ENCODE measurements at regions not wholly inside any gene's neighbourhood (a gene's known extent, or its start where the extent isn't known, plus 50 kb on each side); places are given as distances from the start of the nearest gene placed in this dataset.
A peak's percentile ranks its signal among the peaks of the same experiment; 100 is the strongest.

DNA sequence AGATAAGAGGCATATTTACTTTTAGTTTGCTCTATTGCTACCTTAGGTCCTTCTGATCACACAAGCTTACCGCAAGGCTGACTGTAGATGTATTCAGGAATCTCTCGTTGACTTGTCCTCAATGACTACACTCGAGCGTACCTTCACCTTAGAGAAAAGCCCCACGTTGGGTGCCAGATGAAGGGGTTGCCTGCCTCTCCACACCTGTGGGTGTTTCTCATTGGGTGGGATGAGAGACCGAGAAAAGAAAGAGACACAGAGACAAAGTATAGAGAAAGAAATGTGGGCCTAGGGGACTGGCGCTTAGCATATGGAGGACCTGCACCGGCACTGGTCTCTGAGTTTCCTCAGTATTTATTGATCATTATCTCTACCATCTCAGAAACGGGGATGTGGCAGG is 51.8 kb downstream of the ASCL4 start:
- DNase-seq (ENCODE audit: low read depth): no peak
- H3K4me3 ChIP-seq (ENCODE audit: low read depth, low read length): no peak overlapping the region
- TF ChIP-seq, protein P1, sequence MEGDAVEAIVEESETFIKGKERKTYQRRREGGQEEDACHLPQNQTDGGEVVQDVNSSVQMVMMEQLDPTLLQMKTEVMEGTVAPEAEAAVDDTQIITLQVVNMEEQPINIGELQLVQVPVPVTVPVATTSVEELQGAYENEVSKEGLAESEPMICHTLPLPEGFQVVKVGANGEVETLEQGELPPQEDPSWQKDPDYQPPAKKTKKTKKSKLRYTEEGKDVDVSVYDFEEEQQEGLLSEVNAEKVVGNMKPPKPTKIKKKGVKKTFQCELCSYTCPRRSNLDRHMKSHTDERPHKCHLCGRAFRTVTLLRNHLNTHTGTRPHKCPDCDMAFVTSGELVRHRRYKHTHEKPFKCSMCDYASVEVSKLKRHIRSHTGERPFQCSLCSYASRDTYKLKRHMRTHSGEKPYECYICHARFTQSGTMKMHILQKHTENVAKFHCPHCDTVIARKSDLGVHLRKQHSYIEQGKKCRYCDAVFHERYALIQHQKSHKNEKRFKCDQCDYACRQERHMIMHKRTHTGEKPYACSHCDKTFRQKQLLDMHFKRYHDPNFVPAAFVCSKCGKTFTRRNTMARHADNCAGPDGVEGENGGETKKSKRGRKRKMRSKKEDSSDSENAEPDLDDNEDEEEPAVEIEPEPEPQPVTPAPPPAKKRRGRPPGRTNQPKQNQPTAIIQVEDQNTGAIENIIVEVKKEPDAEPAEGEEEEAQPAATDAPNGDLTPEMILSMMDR (IDR thresholded peaks at IDR 0.05; ENCODE audit: insufficient read depth, low read length): no peak

DNA sequence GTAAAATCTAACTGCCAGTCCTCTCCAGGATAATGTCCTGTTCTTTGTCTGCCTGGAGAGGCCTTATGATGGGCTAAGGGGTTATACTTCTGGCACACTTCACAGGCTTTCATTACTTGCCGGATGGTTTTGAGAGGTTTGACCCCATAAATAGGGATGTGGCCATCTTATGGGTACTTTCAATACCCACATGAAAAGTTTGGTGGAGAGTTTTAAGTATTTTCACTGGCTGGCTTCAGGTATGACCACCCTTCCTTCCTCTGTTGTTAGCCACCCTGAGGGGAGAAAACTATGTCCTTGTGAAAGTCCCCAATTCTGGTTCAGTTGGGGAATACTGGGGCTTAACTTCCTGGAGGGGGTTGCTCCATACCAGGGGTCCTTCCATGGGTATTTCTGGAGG is 54.8 kb downstream of the ASCL4 start:
- TF ChIP-seq, protein P1 (IDR thresholded peaks at IDR 0.05; ENCODE audit: insufficient read depth, low read length): no peak
- no peak overlapping the region for H3K4me3 ChIP-seq (ENCODE audit: low read depth, low read length)
- no peak for DNase-seq (ENCODE audit: low read depth)

DNA sequence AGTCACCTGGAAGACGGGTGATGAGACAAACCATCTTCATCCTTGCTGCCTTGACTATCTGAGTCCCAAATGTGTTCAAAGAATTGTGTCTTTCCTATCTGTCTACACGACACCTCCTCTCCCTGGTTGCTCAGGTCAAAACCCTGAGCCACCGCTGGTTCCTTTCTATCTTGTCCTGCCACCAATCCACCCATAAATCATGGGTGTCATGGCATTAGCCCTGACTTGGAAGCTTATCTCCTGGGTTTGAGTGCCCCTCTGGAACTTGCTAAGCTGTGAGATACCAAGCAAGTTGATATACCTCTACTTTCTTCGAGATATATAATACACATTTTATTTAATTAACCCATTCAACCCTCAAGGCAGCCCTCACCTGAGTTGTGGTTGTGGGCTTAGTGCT is 57.9 kb downstream of the ASCL4 start:
- TF ChIP-seq, protein P1 (IDR thresholded peaks at IDR 0.05; ENCODE audit: insufficient read depth, low read length): no peak
- DNase-seq (ENCODE audit: low read depth): no peak
- H3K4me3 ChIP-seq (ENCODE audit: low read depth, low read length): no peak overlapping the region

DNA sequence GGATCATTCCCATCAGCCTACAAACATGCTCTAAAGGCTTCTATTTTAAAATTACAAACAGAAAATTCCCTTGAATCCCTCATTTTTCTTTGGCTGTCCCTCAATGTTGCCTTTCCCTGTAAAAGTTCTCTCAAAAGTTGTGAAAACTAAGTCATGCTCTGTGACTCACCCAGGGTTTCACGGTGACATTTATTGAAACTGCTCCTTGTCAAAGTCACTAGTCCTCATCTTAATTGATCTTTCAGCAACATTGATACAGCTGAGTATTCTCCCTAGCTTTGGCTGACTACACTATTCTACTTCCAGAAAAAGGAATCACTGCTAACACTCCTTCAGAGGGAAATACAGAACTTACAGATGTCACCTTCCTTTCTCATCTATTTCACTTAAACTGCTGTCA is 65.7 kb downstream of the ASCL4 start:
- DNase-seq (ENCODE audit: low read depth): no peak
- no peak overlapping the region for H3K4me3 ChIP-seq (ENCODE audit: low read depth, low read length)
- TF ChIP-seq, protein P1 (IDR thresholded peaks at IDR 0.05; ENCODE audit: insufficient read depth, low read length): no peak

DNA sequence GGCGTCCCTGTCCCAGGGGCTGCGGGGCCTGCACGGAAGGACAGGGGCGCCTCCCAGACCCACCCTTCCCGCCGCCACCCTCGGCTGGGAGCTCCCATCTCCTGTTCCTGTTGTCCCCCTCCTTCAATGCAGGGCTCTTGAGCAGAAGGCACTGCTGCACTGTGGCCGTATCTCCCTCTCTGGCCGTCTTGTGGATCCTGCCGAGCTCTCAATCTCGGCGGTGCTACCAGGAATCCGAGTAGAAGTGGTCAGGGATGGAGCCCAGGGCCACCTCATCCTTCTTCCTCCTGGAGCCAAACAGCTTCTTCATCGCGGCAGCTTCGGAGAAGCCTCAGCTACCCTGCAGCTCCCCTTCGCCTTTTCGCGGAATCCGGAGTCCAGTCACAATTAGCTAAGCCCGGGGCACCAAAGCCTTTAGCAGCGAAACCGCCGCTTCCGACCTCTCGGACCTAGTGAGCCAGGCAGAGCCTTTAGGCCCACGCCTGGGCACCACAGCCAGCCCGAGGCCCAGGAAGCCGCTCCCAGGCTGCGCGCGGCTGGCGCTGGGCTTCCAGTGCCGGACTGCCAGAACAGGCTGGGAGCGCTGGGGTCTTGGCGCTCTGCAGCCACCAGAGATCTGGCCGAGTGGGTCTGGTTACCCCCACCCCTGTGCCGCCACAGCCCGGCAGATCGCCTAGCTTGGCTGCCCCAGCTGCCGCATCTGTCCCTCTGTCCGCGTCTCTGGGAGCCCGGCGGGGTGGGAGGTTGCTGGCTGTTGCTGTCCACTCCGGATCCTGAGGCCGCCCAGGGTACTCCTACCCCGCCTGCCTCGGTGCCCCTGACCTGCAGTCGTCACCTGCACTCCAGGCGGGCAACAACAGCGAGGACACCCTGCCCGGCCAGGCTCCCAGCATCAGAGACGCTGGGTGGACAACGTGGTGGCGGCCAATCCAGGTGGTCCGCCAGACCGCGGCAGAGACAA is 69.1 kb downstream of the ASCL4 start:
- peak overlapping the region; percentile 13 for H3K4me3 ChIP-seq (ENCODE audit: low read depth, low read length)
- DNase-seq (ENCODE audit: low read depth): peak; percentile 7
- TF ChIP-seq, protein P1 (IDR thresholded peaks at IDR 0.05; ENCODE audit: insufficient read depth, low read length): no peak

DNA sequence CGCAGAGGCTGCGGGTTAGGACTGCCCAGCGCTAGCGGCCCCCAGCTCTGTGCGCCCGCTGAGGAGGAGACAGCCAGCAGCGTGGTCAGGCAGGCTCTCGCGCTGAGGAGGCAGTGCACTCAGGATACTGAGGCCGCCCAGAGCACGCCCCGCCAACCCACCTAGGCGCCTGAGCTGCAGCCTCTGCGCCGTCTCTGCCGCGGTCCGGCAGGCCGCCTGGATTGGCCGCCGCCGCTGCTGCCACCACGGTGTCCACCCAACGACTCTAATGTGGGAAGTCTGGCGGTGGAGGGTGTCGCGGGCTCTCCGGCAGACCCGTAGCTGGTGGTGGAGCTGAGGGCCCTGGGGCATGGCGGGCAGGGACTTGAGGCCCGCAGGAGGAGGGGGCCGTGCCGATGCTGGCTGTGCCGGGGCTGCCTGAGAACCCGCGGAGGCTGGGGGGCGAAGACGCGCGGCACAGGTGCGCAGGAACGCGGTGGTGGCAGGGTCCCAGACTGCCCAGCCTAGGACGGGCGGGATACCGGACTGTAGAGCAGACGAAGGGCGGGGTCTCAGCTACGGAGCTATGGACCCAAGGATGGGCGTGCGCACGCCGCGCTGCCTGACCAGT is 69.9 kb downstream of the ASCL4 start:
- no peak for DNase-seq (ENCODE audit: low read depth)
- peak overlapping the region; percentile 13 for H3K4me3 ChIP-seq (ENCODE audit: low read depth, low read length)
- TF ChIP-seq, protein P1 (IDR thresholded peaks at IDR 0.05; ENCODE audit: insufficient read depth, low read length): no peak

All from fibroblast of the aortic adventitia (primary cell).